Activated CD8-positive, alpha-beta memory T cell treated with anti-CD3 and anti-CD28 coated beads, Interleukin-2, amount 50 U/mL, for 4 hours (primary cell): ENCODE measurements at regions not wholly inside any gene's neighbourhood (a gene's known extent, or its start where the extent isn't known, plus 50 kb on each side); places are given as distances from the start of the nearest gene placed in this dataset.

Source experiments
- DNase-seq: peaks from one replicate; pipeline ENCODE4 v3.0.0-alpha.2; 2020

DNA sequence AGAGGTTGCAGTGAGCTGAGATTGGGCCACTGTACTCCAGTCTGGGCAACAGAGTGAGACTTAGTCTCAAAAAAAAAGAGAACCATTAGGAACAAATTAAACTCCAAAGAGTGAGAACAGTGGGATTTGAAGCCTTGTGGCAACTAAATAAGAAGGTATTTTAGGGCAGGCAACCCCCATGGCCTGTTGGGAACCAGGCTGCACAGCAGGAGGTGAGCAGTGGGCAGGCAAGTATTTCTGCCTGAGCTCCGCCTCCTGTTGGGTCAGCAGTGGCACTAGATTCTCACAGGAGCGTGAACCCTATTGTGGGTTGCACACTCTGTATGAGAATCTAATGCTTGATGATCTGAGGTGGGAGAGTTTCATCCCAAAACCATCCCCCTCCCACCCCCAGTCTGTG, 57.6 kb upstream of the MED9 start:
- no peak for DNase-seq

DNA sequence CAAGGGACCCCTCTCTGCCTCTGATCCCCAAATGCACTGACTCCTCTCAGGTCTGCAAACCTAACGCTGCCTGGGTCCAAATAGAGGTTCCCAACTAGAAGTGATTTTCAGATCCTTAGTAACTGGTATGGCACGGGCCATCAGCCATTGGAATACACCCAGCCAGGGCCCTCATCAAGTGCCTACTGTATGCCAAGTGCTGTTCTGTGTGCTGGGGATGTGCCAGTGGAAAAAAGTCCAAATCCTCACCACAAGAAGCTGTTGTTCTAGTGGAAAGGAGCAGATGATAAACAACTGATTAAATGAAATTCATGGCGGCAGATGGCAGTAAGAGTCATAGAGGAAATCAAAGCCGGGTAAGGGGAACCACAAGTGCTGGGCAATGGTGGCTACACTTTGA, 57.2 kb upstream of the MED9 start:
- no peak for DNase-seq

DNA sequence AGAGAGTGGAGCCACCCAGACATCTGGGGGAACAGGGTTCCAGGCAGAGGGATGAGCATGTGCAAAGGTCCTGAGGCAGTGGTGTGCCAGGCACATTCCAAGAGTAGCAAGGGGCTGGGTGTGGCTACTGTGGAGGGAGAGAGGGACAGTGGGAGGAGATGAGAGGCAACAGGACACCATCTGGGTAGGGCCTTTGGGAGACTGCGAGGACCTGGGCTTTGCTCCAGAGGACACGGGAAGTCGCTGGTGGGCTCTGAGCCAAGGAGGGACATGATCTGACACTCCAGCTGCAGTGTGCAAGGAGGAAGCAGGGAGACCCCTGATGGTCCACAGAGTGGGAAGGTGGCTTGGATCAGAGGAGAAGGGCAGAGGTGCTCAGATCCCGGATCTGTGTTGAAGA, 56.7 kb upstream of the MED9 start:
- no peak for DNase-seq

DNA sequence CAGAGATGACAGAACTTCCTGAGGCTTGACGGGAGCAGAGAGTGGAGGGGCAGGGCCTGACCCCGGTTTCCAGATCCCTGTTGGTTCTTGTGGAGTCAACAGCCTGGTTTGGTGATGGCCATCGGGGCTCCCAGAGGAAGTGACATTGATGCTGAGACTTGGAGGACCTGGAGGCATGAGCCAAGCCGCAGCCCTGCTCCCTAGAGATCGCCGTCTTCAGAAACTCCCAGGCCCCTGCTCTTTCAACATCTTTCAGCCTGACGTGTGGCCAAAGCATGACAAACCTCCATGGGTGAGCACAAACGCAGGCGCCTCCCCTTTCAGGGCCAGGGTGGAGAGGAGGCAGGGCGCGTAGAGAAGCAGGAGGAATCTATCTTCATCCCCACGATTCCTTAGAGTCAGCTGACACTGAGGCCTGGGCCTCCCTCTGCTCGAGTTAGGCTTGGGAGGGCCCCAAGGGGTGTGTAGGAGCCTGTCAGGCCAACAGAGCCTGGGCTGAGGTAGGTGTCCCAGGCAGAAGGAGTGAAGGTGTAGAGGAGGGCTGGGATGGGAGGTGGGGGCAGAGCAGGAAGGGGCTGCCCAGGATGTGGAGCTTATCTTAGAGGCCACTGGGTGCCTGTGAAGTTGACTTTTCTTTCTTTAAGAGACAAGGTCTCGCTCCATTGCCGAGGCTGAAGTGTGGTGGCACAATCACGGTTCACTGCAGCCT, 56.1 kb upstream of the MED9 start:
- no peak for DNase-seq

DNA sequence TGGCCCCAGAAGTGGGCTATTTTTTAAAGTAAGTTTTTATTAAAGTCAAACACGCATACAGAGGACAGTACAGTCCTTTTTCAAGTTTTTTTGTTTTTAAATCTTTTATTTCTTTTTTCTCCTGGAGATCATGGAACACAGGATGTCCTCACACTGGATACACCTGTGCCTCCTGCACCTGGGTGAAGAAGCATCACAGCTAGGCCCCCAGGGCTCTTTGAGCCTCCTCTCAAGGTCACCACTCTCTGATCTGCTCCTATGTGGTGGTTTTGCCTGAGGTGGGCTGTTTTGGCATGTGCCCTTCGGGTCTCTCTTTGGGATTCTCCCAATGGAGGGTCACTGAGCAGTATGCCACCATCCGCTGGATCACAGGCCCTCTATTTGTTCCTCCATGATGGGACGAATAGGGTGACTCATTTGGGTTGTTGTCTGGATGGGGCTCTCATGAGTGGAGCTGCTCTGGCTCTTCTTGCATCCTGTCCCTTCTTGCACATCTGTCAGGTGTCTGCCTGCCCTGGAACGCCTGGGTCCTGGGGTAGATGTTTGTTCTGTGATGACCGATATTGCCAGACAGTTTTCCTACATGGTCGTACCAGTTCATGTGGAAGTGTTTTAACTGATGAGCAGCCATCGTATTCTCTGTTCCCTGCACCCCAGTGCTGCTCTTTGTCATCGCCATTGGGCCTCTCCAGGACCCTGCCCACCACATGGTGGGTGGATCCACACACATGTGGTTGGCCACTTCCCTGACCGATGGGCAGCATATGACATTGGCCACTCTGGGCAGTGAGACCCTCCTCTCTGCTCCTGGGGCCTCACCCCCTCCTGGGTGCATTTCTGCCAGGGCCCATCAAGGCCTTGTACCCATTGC, 55.2 kb upstream of the MED9 start:
- no peak for DNase-seq

DNA sequence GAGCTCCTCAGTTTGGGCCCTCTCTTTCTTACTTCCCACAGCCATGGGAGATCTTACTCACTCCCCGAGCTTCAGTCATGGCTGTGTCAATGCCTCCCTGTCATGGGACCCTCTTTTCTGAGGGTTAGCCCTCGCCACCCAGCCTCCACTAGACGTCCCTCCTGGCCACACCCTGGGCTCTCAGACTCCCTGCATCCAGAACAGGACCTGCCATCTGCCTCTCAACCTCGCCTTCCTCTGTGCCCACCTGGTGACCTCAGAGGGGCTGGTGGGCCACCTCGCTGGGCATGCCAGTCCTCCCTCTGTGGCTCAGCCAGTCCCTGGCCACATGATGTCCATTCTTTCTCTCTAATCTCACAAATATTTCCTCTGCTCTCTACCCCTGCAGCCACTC, 54.6 kb upstream of the MED9 start:
- no peak for DNase-seq

DNA sequence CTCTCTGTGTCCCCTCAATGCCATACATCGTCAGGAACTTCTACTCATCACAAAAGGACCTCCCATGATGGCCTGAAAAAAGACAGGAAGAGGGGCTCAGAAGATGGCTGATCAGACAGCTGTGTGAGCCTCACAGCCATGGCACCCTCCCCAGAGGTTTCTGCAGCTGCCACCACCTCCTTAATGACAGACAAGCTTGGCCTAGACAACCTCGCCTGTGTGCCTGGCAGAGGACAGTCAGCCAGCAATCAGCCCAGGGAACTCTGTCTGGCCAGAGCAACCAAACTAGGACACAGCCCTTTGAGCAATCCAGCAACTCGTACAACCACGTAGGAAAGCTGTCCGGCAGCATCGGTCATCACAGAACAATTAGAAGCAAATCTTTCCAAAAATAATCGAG, 54.2 kb upstream of the MED9 start:
- DNase-seq, result no peak

DNA sequence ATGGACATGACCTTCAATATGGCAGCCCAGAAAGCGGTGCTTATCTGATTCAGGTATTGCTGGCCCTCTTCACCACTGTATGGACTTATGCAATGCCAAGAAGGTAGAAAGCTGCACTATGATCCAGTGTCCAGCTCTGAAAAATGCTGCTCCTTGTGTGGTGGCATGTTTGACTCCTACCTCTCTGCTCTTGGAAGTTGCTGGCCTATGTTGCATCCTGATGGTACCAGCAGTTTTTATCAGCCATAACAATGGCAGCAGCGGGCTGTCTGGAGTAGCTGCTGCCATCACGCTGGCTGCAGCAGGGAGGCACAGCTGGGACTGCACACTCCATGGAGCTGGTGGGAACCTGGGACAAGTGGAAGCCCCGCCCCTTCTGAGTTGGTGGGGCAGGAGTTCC, 53.1 kb upstream of the MED9 start:
- no peak for DNase-seq

DNA sequence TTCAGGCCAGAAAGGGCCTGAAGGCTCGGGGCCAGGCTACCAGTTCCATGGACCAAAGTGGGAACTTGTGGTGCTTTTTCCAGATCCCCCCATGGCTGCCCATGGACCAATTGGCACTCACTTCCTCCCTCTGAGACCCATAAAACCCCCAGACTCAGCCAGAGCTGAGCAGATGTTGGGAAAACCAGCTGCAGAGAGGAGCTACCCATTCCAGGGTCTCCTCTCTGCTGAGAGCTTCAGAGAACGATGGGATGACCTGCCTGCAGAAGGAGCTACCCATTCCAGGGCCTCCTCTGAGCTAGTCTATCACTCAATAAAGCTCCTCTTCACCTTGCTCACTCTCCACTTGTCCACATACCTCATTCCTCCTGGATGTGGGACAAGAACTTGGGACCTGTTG, 52.2 kb upstream of the MED9 start:
- no peak for DNase-seq

DNA sequence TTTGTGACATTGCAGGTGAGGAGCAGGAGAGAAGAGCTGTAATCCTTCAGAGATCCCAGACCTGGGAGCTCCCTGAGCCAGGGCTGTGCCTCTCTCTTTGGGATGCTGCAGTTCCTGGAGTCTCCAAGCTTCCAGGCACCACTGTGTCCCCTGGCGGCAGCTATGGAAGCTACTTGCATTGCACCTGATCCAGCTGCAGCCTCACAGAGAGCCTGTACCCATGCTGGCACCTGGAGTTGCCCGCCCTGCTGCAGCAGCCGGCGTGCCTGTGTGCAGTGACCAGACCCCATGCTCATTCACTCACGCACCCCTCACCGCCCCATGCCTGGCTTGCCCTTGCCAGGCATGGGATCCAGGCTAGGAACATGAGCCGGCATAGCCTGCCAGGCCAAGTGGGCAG, 51.8 kb upstream of the MED9 start:
- no peak for DNase-seq

DNA sequence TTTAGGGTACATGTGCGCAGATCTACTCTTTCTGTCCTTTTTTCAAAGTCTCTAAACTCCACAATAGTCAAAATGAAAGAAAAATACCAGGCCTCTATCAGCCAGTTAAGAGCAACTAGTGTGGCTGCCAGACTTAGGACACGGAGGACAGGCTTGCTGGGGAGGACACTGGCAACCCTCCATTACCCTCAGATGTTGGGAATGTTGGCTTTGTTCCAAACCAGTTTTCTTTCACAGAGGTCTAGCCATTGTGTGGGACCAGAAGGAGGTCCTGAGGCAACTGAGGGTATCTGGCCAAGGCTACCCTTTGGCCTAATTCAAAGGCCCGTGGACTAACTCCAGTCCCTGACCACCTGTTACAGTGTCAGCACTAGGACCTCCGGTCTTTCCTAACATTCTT, 51.2 kb upstream of the MED9 start:
- DNase-seq, result no peak

DNA sequence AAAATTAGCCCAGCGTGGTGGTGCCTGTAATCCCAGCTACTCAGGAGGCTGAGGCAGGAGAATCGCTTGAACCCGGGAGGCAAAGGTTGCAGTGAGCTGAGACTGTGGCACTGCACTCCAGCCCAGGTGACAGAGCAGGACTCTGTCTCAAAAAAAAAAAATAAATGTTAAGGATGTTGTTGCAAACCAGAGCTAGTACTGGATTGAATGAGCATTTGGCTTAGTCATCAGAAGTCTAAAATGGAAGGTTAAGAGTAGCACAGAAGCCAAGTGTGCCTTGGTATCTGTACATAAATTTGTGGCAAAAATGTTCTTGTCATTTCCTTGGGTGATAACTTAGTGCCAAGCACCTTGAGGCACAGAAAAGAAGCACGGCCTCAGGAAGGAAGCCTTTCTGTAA, 50.6 kb upstream of the MED9 start:
- DNase-seq, result no peak
